Astrocyte of the cerebellum (primary cell): ENCODE measurements at regions not wholly inside any gene's neighbourhood (a gene's known extent, or its start where the extent isn't known, plus 50 kb on each side); places are given as distances from the start of the nearest gene placed in this dataset.

Experiments used
- DNase-seq: peaks from one replicate; pipeline ENCODE4 v3.0.0-alpha.2; 2011; ENCODE audit warnings: low read depth
- H3K4me3 ChIP-seq: 2 replicates; pipeline ENCODE4 v1.5.1; 2011; ENCODE audit warnings: mild to moderate bottlenecking, low read depth, low read length, moderate library complexity
- CTCF ChIP-seq: IDR thresholded peaks from 2 replicates; pipeline ENCODE4 v1.5.1; 2012; ENCODE audit warnings: low read length, low read depth, moderate library complexity, mild to moderate bottlenecking; ENCODE audit errors: missing control alignments
- in situ Hi-C: cut with HindIII; loops from 2 replicates; pipeline ENCODE4 v1.10.0; 2017; ENCODE audit warnings: low sequenced_read_pairs

GRCh38 chr7:47670729-47671128 lies 88.8 kb upstream of the TNS3 start:
- in situ Hi-C loops: no loop called here
- TF ChIP-seq CTCF: no peak
- no peak for DNase-seq
- H3K4me3 ChIP-seq: no peak overlapping the region

GRCh38 chr7:47669901-47670384 lies 88.0 kb upstream of the TNS3 start:
- no peak overlapping the region for H3K4me3 ChIP-seq
- no peak for TF ChIP-seq CTCF
- DNase-seq: peak; percentile 45
- in situ Hi-C loops: no loop called here

- H3K4me3 ChIP-seq: no peak overlapping the region
- TF ChIP-seq CTCF: no peak
- DNase-seq: peak; percentile 80
- in situ Hi-C loops: no loop called here
Observed at GRCh38 chr7:47669178-47669891, 87.4 kb upstream of the TNS3 start.

- no peak for TF ChIP-seq CTCF
- DNase-seq: no peak
- in situ Hi-C loops: no loop called here
- H3K4me3 ChIP-seq: no peak overlapping the region
Observed at GRCh38 chr7:47666164-47666862, 84.4 kb upstream of the TNS3 start.

GRCh38 chr7:47664650-47665195 lies 82.8 kb upstream of the TNS3 start:
- in situ Hi-C loops: no loop called here
- H3K4me3 ChIP-seq: no peak overlapping the region
- DNase-seq: no peak
- no peak for TF ChIP-seq CTCF

GRCh38 chr7:47663851-47664250 lies 81.9 kb upstream of the TNS3 start:
- TF ChIP-seq CTCF: no peak
- in situ Hi-C loops: no loop called here
- DNase-seq: no peak
- H3K4me3 ChIP-seq: no peak overlapping the region
